GM21423 (cell line): ENCODE measurements at regions not wholly inside any gene's neighbourhood (a gene's known extent, or its start where the extent isn't known, plus 50 kb on each side); places are given as distances from the start of the nearest gene placed in this dataset.

Experiments used
- ATAC-seq: cut with Tn5 transposase; IDR thresholded peaks from one replicate; pipeline ENCODE4 v1.9.1; 2021; ENCODE audit warnings: mild to moderate bottlenecking, moderate library complexity; ENCODE audit not compliant: unreplicated experiment

GRCh38 chr10:111706331-111706730, 477.2 kb downstream of the GPAM start:
- ATAC-seq: no peak

- ATAC-seq: no peak
Observed at GRCh38 chr10:111707076-111707475, 476.5 kb downstream of the GPAM start.

- no peak for ATAC-seq
Observed at GRCh38 chr10:111709603-111710002, 474.0 kb downstream of the GPAM start.

DNA sequence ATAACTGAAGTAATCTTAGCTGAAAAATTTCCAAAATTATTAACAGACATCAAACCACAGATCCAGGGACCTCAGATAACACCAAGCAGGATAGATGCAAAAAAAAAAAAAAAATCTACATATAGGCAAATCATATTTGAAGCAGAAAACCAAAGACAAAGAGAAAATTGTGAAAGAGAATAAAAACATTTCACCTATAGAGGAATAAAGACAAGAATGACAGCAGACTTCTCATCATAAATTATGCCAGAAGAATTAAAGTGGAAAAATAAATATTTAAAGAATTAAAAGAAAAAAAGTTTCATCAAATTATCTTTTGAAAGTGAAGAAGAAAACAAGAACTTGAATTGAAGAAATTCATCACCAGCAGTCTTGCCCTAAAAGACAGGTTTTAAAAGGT, 467.5 kb downstream of the GPAM start:
- ATAC-seq: no peak

- ATAC-seq: no peak
Observed at GRCh38 chr10:111724121-111724520, 459.4 kb downstream of the GPAM start.

DNA sequence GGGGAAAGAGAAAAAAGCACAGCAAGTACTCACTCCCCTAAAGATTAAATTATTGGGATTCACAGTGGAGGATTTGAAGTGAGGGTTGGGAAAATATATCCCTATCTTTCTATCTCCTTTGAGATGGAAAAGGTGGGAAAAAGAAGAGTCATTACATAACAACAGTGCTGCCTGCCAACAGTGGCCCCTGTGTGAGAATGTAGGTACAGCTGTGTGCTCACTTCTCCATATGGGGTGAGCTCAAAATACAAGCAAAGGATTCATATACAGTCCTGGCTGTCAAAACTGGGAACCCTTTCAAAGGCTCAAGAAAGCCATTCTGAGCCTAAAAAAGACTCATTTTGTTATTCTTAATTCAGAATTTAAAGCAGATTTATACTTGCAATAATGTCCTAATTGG, 458.5 kb downstream of the GPAM start:
- ATAC-seq: no peak

DNA sequence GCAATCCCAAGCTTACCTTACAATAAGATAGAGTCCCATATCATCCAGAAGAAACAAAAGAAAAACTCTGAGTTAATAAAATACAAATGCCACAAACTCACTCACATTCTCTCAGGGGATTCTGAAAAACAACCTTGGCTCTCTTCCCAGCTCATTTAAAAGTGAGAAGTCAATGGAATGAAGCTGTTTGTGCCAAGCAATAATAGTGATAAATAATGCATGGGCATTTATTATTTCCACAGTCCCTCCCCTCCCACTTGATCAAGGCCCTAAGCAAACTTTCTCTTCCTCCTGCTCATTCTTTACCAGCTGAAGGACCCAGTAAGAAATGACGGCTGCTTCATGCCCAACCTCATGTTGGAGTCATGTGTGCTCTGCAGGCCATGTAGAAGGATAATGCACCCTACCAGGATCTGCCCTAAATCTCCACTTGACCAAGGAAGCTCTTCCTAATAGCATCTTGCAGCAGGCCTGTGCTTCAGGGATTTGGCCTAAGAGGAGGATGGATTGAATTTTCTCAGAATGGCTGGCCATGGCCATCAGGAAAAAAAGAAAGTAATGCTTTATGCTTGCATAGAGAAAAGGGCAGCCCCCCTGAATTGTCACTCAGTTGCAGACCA, 451.3 kb downstream of the GPAM start:
- ATAC-seq: no peak

DNA sequence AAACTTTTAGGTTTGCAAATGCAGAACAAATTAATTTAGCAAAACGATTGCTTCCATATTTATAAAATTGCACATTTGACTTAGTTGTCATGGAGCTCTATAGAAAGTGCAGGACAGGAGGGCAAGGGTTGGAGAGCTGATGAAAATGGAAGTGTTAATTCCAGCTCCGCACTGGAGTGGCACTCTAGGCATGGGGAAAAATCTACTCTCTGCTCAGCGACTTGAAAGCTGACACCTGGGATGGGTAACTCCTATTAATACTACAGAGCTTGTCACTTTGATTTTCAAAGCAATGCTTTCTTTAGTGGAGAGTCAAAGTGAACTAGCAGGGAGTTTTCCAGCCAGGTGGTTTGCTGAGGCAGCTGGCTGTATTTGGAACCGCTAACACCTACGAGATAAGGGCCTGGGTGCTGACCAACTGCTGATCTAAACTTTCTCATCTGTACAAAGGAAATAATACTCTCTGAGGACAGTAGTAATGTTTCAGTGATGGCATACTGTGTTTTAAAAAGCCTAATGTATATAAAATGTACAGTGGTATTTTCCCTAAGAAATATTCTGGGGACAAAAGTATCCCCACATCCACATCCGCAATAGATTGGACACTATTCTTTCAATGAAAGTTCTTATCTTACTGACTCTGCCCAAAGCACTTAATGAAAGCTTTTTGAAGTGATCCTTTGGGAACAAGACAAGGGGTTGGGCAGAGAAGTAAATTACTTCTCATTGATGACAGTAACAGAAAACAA, 444.3 kb downstream of the GPAM start:
- no peak for ATAC-seq

GRCh38 chr10:111739874-111740139, 443.8 kb downstream of the GPAM start:
- no peak for ATAC-seq

DNA sequence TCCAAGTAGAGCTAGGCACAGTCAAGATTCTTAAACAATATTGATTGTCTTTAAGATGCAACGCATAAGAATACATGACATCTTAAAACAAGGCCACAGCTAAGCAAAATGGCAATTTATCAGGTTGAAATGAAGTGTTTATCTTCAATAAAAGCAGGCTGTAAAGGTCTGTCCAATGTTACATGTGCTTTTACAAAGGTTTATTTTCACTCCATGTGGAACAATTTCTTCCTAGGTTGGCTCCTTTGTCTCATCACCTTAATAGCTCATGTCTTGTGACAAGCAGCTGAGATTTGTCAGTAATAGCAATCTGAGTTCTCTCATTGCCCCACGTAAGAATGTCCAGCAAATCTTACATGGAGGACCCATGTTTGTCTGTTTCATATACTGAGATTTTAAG, 437.6 kb downstream of the GPAM start:
- ATAC-seq: no peak

DNA sequence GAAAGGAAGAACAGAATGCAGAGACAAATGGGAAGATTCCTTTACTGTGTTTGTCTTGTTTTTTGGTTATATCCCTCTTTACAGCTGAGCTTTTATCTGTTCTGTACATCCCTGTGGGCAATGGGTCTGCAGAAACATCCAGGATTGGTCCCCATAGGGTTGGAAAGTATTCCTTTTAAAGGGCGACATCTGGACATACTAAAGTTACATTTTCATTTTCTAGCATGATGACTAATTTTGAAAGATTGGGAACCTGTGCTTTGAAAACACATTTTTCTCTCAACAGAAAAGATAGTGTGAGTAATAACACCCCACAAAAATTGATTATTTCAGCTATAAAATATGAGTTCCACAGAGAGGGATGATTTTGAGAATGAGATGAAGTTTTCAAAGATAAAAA, 435.8 kb downstream of the GPAM start:
- ATAC-seq: no peak

DNA sequence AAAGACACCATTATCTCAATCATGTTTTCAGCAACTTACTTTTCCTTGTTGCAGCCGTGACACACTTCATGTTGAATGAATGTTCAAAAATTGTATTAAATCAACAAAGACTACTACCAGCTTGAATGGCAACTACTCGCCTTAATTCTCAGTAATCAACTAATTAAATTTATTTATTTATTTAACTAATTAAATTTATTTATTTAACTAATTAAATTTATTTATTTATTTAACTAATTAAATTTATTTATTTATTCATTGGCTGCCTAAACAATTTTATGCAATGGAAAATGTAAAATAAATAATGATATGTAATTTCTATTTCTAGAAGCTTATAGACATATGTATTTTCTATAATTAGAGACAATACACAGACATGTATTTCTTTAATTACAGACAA, 435.4 kb downstream of the GPAM start:
- no peak for ATAC-seq

DNA sequence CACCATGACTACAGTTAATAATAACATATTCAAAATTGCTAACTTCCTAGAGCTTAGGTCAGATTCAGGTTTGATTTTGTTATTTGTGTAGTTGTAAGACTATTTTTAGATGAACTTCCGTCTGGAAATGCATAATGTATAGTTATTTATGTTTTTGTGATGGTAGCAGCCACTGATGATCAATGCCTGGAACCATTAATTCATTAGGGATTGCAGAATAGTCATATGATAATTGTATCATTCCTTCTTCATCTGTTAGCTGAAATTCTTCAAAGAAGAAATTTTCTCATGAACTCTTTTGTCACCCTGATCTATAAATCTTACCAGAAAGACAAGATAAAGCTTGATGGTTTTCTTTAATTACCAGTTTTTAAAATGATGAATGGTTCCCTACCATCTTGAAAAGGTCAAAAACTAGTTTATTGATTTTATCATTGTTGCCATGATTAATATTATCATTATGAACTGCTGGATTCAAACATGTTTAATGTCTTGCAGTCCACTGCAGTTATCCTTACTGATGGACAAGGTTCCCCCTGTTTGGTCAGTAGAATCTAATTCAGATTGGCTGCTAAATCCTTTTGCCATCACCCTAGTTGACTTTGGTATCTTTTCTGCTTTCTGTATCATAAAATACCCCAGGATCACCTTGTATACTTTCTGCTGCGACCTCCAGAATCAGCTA, 433.3 kb downstream of the GPAM start:
- ATAC-seq: no peak

DNA sequence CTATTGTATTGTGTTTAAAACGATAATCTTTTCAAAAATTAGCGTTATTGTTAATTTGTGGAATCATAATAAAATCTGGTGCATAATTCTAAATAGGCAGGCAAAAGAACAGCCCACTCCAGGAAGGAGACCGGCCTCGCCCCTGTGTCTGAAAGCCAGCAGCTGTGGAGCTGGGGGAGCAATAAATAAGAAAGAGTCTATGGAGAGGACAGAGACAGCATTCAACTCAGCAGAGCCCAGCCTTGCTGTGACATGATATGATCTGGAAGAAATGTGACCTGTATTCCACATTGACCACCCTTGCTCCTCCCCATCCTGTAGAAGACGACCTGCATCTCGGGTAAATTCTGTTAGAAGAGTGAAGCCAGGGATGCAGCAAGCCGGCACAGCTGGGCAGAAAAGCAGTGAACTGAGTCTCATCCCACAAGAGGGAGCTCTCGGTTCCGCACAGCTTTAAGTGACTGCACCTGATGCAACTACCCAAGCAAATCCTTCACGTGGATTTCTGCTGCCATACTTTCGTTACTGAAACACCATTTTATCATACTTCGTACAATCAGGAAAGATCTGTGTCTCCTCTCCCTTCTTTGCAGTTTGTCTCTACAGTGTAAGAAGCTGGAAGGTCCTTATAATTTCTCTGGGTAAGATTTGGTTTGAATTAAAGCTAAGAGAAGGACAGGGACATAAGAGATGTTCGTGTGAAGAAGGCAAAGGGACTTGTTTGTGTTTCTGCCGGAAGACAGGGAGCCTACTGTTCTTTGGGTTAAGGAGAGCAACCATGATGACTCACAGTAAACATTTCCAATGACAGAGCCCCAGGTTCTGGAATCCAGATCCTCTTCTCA, 427.1 kb downstream of the GPAM start:
- ATAC-seq: no peak

GRCh38 chr10:111758593-111758992, 425.0 kb downstream of the GPAM start:
- no peak for ATAC-seq

DNA sequence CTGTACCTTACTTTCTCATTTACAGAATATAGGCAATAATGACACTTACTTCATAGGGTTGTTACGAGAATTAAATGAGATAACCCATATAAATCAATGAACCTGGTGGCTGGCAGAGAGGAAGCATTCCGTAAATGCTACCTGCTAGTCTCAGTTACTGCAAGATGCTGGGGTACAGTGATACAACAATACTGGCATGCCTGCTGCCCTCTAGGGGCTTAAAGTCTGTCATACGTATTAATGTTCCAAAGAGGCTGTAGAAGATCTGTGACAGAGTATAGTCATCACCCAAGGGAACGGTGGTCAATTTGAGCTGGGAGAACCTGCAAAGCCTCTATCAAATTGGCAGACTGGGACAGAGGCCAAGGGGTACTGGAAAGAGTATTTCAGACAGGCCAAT, 421.5 kb downstream of the GPAM start:
- ATAC-seq: no peak

DNA sequence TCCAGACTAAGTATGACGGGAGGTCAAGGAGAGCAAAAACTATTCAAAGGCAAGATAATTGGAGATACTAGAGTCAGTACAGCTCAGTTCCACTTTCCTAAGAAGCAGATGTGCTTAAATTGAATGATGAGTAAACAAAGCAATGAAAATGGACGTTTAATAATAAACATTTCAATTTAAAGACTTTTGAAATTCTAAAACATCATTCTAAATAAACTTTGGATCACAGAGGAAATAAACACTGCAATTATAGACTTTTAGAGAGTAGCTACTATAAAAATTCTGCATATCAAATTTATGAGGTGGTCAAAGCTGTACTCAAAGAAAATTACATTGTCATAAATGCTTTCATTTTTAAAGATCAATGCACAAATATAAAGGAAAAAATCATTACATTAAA, 418.3 kb downstream of the GPAM start:
- ATAC-seq: no peak

GRCh38 chr10:111766464-111766863, 417.1 kb downstream of the GPAM start:
- no peak for ATAC-seq

GRCh38 chr10:111767661-111768060, 415.9 kb downstream of the GPAM start:
- ATAC-seq: no peak

DNA sequence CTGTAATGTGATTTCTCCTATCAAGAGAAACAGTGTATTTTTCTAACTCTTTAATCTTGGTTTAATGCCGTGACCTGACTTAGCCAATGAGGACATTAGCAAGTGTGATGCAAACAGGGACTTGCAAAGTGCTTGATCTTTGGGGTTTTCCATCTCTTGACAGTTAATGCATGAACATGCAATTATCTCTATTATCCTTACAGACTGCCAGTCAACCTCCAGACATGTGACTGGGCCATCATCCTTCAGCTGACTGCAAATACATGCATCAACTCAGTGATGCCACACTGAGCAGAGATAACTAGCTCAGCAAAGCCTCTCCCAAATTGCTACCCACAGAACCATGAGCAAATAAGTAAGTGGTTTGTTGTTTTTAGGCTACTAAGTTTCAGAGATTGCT, 409.6 kb downstream of the GPAM start:
- ATAC-seq: no peak

DNA sequence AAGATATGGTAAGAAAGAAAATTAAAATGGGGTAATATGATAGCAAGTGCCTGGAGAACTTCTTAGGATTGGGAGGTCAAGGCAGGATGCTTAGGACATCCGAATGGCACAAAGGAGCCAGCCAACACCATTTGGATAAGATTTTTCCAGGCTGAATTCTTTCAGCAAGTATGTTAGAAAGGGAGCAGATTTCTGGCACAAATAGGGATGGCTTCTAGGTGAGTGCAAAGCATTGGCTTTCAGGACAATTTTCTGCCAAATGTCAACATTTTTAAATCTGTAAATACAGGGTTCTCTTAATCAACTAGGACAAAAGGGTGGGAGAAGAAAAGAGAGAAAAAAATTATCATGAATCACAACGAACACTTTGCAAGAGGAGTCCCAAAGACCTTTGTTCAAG, 409.1 kb downstream of the GPAM start:
- no peak for ATAC-seq

GRCh38 chr10:111784436-111784835, 399.1 kb downstream of the GPAM start:
- no peak for ATAC-seq
